ENCODE measurements at regions not wholly inside any gene's neighbourhood (a gene's known extent, or its start where the extent isn't known, plus 50 kb on each side); places are given as distances from the start of the nearest gene placed in this dataset.

- TF ChIP-seq, protein P1, sequence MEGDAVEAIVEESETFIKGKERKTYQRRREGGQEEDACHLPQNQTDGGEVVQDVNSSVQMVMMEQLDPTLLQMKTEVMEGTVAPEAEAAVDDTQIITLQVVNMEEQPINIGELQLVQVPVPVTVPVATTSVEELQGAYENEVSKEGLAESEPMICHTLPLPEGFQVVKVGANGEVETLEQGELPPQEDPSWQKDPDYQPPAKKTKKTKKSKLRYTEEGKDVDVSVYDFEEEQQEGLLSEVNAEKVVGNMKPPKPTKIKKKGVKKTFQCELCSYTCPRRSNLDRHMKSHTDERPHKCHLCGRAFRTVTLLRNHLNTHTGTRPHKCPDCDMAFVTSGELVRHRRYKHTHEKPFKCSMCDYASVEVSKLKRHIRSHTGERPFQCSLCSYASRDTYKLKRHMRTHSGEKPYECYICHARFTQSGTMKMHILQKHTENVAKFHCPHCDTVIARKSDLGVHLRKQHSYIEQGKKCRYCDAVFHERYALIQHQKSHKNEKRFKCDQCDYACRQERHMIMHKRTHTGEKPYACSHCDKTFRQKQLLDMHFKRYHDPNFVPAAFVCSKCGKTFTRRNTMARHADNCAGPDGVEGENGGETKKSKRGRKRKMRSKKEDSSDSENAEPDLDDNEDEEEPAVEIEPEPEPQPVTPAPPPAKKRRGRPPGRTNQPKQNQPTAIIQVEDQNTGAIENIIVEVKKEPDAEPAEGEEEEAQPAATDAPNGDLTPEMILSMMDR (IDR thresholded peaks at IDR 0.05; ENCODE audit: unreplicated experiment) = no peak
- no peak for DNase-seq (ENCODE audit: low spot score)
- H3K9me3 Mint-ChIP-seq (ENCODE audit: unreplicated experiment) = no peaks in the 10 kb centered on the region
- H3K36me3 Mint-ChIP-seq (ENCODE audit: low read depth, unreplicated experiment) = no peaks in the 10 kb centered on the region
- no peak overlapping the region for H3K4me3 Mint-ChIP-seq (ENCODE audit: unreplicated experiment)
- H3K27ac Mint-ChIP-seq (ENCODE audit: unreplicated experiment) = no peak overlapping the region
- no peaks in the 10 kb centered on the region for H3K27me3 Mint-ChIP-seq (ENCODE audit: unreplicated experiment)
- no peaks in the 10 kb centered on the region for H3K4me1 Mint-ChIP-seq (ENCODE audit: unreplicated experiment)
These were observed 415.5 kb downstream of the MEIS1 start for GRCh38 chr2:66850376-66850775.

DNA sequence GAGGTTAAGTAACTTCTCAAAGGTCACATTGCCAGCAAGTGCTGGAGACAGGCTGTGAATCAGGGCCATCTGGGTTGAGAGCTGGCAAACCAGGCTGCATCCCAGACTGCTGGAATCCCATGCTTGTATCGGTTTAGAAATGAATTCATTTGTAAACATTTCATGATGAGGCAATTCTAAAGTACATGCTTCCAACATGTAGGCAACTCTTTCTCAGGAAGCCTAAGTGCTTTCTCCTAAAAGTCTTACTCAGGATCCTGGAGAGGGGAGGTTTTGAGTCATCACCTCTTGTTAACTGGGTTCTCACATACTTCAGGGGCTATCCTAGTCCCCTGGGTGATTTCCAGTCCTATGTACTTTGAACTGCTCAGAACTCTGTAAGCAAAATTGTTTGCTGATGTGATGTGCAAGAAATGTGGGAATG lies 416.5 kb downstream of the MEIS1 start:
- Mint-ChIP-seq H3K27ac (ENCODE audit: unreplicated experiment) (no peak overlapping the region), H3K4me3 (ENCODE audit: unreplicated experiment) (no peak overlapping the region), H3K9me3 (ENCODE audit: unreplicated experiment) (no peaks in the 10 kb centered on the region), H3K27me3 (ENCODE audit: unreplicated experiment) (no peaks in the 10 kb centered on the region), H3K4me1 (ENCODE audit: unreplicated experiment) (no peaks in the 10 kb centered on the region), H3K36me3 (ENCODE audit: low read depth, unreplicated experiment) (no peaks in the 10 kb centered on the region)
- TF ChIP-seq, protein P1 (IDR thresholded peaks at IDR 0.05; ENCODE audit: unreplicated experiment) = no peak
- no peak for DNase-seq (ENCODE audit: low spot score)

DNA sequence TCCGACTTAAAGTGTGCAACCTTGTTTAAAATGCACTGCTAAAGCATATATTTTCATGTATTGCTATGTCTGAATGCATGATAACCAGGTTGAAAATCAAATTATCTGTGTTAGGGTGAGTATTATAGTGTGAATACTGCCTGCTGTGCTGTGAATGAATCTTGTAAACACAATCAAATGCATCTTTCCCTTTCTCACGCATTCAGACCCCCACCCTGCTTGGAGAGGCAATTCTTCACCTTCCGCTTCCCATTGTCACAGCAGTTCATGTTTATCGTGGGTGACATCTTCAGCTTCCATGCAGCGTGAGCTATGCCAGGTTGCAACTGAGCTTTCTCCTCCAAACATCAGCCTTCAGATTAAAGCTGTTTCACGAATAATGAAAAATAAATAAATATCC lies 418.0 kb downstream of the MEIS1 start:
- Mint-ChIP-seq H3K36me3 (ENCODE audit: low read depth, unreplicated experiment) (no peaks in the 10 kb centered on the region), H3K9me3 (ENCODE audit: unreplicated experiment) (no peaks in the 10 kb centered on the region), H3K27me3 (ENCODE audit: unreplicated experiment) (no peaks in the 10 kb centered on the region), H3K4me1 (ENCODE audit: unreplicated experiment) (no peaks in the 10 kb centered on the region), H3K27ac (ENCODE audit: unreplicated experiment) (no peak overlapping the region), H3K4me3 (ENCODE audit: unreplicated experiment) (no peak overlapping the region)
- TF ChIP-seq, protein P1 (IDR thresholded peaks at IDR 0.05; ENCODE audit: unreplicated experiment) = no peak
- no peak for DNase-seq (ENCODE audit: low spot score)

DNA sequence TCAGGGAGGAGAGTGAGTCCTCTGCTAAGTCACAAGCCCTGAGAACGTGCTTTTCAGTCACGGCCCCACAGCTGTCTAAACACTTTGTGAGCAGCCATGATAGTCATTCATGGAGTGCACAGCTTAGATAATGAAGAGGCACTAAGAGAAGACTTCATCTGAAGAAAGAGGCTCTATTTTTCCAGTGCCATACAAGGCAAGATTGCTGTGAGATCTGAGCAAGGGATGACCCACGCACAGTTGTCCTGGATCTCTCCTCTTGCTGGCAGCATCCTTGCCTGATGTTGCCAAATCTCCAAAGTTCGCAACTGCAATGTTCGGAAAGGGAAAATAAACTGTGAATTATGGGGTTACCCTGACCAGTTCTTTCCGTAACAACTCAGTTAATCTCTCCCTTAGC lies 418.7 kb downstream of the MEIS1 start:
- DNase-seq (ENCODE audit: low spot score) = no peak
- Mint-ChIP-seq H3K9me3 (ENCODE audit: unreplicated experiment) (no peaks in the 10 kb centered on the region), H3K27ac (ENCODE audit: unreplicated experiment) (no peak overlapping the region), H3K4me3 (ENCODE audit: unreplicated experiment) (no peak overlapping the region), H3K27me3 (ENCODE audit: unreplicated experiment) (no peaks in the 10 kb centered on the region), H3K4me1 (ENCODE audit: unreplicated experiment) (no peaks in the 10 kb centered on the region), H3K36me3 (ENCODE audit: low read depth, unreplicated experiment) (no peaks in the 10 kb centered on the region)
- TF ChIP-seq, protein P1 (IDR thresholded peaks at IDR 0.05; ENCODE audit: unreplicated experiment) = no peak

DNA sequence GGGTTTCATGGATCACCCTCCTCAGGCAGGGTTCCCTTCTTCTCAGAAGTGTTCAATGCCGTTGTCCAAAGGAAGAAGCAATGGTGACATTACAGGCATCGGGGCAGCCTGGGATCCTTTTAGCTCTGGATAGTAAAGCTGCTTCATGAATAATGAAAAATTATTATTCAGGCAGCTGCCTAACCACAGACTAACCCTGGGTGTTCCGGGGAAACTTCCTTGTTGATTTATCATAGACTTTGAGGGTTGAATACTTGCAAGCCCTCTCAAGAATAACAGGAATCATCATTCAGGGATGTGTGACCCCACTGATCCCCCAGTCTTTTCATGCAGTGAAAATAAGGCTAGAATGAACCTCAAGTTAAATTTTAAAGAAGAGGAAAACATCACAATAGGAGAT lies 419.4 kb downstream of the MEIS1 start:
- Mint-ChIP-seq H3K27ac (ENCODE audit: unreplicated experiment) (no peak overlapping the region), H3K27me3 (ENCODE audit: unreplicated experiment) (no peaks in the 10 kb centered on the region), H3K4me1 (ENCODE audit: unreplicated experiment) (no peaks in the 10 kb centered on the region), H3K4me3 (ENCODE audit: unreplicated experiment) (no peak overlapping the region), H3K9me3 (ENCODE audit: unreplicated experiment) (no peaks in the 10 kb centered on the region), H3K36me3 (ENCODE audit: low read depth, unreplicated experiment) (no peaks in the 10 kb centered on the region)
- DNase-seq (ENCODE audit: low spot score) = no peak
- TF ChIP-seq, protein P1 (IDR thresholded peaks at IDR 0.05; ENCODE audit: unreplicated experiment) = no peak

Data from endothelial cell (in vitro differentiated cells).